ENCODE measurements at regions not wholly inside any gene's neighbourhood (a gene's known extent, or its start where the extent isn't known, plus 50 kb on each side); places are given as distances from the start of the nearest gene placed in this dataset.

GRCh38 chr1:191984856-191985255 lies 173.4 kb upstream of the RGS18 start:
- TF ChIP-seq, protein P1, sequence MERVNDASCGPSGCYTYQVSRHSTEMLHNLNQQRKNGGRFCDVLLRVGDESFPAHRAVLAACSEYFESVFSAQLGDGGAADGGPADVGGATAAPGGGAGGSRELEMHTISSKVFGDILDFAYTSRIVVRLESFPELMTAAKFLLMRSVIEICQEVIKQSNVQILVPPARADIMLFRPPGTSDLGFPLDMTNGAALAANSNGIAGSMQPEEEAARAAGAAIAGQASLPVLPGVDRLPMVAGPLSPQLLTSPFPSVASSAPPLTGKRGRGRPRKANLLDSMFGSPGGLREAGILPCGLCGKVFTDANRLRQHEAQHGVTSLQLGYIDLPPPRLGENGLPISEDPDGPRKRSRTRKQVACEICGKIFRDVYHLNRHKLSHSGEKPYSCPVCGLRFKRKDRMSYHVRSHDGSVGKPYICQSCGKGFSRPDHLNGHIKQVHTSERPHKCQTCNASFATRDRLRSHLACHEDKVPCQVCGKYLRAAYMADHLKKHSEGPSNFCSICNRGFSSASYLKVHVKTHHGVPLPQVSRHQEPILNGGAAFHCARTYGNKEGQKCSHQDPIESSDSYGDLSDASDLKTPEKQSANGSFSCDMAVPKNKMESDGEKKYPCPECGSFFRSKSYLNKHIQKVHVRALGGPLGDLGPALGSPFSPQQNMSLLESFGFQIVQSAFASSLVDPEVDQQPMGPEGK (CRISPR knock-in tag; IDR thresholded peaks at IDR 0.05; ENCODE audit: borderline replicate concordance), result no peak
- no peak for TF ChIP-seq ZNF70 (CRISPR knock-in tag; IDR thresholded peaks at IDR 0.05)

Data from SK-N-SH treated with all-trans-retinoic acid at 6 μM for 48 hours (cell line).